Breast epithelium (tissue), 3 donors: ENCODE measurements at regions not wholly inside any gene's neighbourhood (a gene's known extent, or its start where the extent isn't known, plus 50 kb on each side); places are given as distances from the start of the nearest gene placed in this dataset.

ENCODE experiments used
- CTCF ChIP-seq, 3 donors: fragments of 450-650 bp; IDR thresholded peaks; one replicate each; pipeline ENCODE4 v1.5.1; 2016 to 2017; ENCODE audit warnings: antibody characterized with exemption in 3 of 3, mild to moderate bottlenecking in 3 of 3, moderate library complexity in 3 of 3
- POLR2AphosphoS5 ChIP-seq, 3 donors: sonication (generic); formaldehyde crosslinking; IDR thresholded peaks; one replicate each; pipeline ENCODE4 v1.6.1; 2017; ENCODE audit warnings: antibody characterized with exemption in 3 of 3

- TF ChIP-seq CTCF (IDR thresholded peaks at IDR 0.05) = no peak
- TF ChIP-seq POLR2AphosphoS5 (IDR thresholded peaks at IDR 0.05) = no peak
Observed at GRCh38 chr17:72236980-72237633, 116.3 kb downstream of the SOX9 start.
